ENCODE measurements at regions not wholly inside any gene's neighbourhood (a gene's known extent, or its start where the extent isn't known, plus 50 kb on each side); places are given as distances from the start of the nearest gene placed in this dataset.

DNA sequence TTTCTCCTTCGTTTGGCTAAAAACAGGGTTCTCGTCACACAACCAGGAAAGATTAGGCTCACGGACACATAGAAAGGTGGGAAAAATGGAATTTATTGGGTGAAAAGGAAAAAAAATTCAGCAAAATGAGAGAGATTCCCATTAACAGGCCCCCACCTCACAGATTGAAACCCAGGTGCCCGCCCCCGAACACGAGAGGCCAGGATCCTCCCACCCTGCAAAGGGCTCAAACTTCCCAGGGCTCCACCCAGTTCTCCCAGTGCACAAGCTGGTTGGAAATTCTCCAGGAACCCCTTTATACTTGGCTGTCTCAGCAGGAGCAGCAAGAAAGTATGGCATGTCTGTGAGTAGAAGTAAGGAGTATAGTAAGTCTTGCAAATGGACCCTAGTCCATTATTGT is 499.7 kb downstream of the RWDD3 start:
- peaks cover 3% of the 10 kb centered on the region for H3K4me1 Mint-ChIP-seq (ENCODE audit: low read depth, unreplicated experiment)
- Histone ChIP-seq H3K4me1 (ENCODE audit: insufficient read depth, low read length) (no peaks in the 10 kb centered on the region), H3K4me2 (ENCODE audit: low read length) (no peak overlapping the region), H3K27ac (ENCODE audit: low read depth, low read length) (no peak overlapping the region), H3K9ac (ENCODE audit: low read length) (no peak overlapping the region), H3K79me2 (ENCODE audit: insufficient read depth, low read length) (no peaks in the 10 kb centered on the region), H2AFZ (ENCODE audit: low read depth, low read length) (no peak overlapping the region), H3K27me3 (ENCODE audit: insufficient read depth, low read length) (no peaks in the 10 kb centered on the region), H3K36me3 (ENCODE audit: insufficient read depth, low read length) (no peaks in the 10 kb centered on the region), H3K9me3 (ENCODE audit: insufficient read depth, low read depth, low read length) (no peaks in the 10 kb centered on the region), H3K4me3 (ENCODE audit: insufficient read depth, low read depth, low read length) (no peak overlapping the region), H4K20me1 (ENCODE audit: insufficient read depth, low read length) (no peaks in the 10 kb centered on the region)
- H3K4me3 Mint-ChIP-seq (ENCODE audit: unreplicated experiment): no peak overlapping the region
- DNase-seq (ENCODE audit: low read depth) (no peak), FAIRE-seq (no peak)
- TF ChIP-seq, protein P1, sequence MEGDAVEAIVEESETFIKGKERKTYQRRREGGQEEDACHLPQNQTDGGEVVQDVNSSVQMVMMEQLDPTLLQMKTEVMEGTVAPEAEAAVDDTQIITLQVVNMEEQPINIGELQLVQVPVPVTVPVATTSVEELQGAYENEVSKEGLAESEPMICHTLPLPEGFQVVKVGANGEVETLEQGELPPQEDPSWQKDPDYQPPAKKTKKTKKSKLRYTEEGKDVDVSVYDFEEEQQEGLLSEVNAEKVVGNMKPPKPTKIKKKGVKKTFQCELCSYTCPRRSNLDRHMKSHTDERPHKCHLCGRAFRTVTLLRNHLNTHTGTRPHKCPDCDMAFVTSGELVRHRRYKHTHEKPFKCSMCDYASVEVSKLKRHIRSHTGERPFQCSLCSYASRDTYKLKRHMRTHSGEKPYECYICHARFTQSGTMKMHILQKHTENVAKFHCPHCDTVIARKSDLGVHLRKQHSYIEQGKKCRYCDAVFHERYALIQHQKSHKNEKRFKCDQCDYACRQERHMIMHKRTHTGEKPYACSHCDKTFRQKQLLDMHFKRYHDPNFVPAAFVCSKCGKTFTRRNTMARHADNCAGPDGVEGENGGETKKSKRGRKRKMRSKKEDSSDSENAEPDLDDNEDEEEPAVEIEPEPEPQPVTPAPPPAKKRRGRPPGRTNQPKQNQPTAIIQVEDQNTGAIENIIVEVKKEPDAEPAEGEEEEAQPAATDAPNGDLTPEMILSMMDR (IDR thresholded peaks at IDR 0.05; ENCODE audit: insufficient read depth, low read depth, low read length): no peak
- TF ChIP-seq EZH2 (IDR thresholded peaks at IDR 0.05; ENCODE audit: insufficient read depth, low read length): no peak
- H3K27me3 Mint-ChIP-seq (ENCODE audit: low read depth, unreplicated experiment): no peaks in the 10 kb centered on the region
- H3K36me3 Mint-ChIP-seq (ENCODE audit: low read depth, unreplicated experiment): no peaks in the 10 kb centered on the region
- H3K27ac Mint-ChIP-seq (ENCODE audit: unreplicated experiment): no peak overlapping the region
- no peaks in the 10 kb centered on the region for H3K9me3 Mint-ChIP-seq (ENCODE audit: unreplicated experiment)

DNA sequence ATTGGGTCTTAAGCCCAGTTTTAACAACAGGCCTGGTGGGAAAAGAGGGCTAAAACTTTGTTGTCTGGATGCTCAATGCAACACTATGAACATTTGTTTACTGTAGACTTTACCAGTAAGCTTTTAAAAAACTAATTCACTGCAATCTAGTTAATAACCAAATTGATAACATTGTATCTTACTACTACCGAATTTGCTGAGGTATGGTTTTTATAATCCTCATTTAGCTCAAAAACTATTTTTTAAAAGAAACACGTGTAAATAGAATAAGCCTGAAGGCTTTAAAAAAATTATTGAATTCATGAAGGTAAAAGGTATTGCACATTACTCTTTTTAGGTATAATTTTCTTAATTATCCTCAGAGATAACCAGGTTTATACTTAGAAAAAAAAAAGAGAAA is 500.6 kb downstream of the RWDD3 start:
- no peak for TF ChIP-seq EZH2 (IDR thresholded peaks at IDR 0.05; ENCODE audit: insufficient read depth, low read length)
- TF ChIP-seq, protein P1 (IDR thresholded peaks at IDR 0.05; ENCODE audit: insufficient read depth, low read depth, low read length): no peak
- Histone ChIP-seq H4K20me1 (ENCODE audit: insufficient read depth, low read length) (no peaks in the 10 kb centered on the region), H3K9me3 (ENCODE audit: insufficient read depth, low read depth, low read length) (no peaks in the 10 kb centered on the region), H3K4me3 (ENCODE audit: insufficient read depth, low read depth, low read length) (no peak overlapping the region), H3K4me1 (ENCODE audit: insufficient read depth, low read length) (no peaks in the 10 kb centered on the region), H3K79me2 (ENCODE audit: insufficient read depth, low read length) (no peaks in the 10 kb centered on the region), H3K4me2 (ENCODE audit: low read length) (no peak overlapping the region), H2AFZ (ENCODE audit: low read depth, low read length) (no peak overlapping the region), H3K27ac (ENCODE audit: low read depth, low read length) (no peak overlapping the region), H3K27me3 (ENCODE audit: insufficient read depth, low read length) (no peaks in the 10 kb centered on the region), H3K9ac (ENCODE audit: low read length) (no peak overlapping the region), H3K36me3 (ENCODE audit: insufficient read depth, low read length) (no peaks in the 10 kb centered on the region)
- no peak overlapping the region for H3K27ac Mint-ChIP-seq (ENCODE audit: unreplicated experiment)
- no peaks in the 10 kb centered on the region for H3K9me3 Mint-ChIP-seq (ENCODE audit: unreplicated experiment)
- peaks cover 3% of the 10 kb centered on the region for H3K4me1 Mint-ChIP-seq (ENCODE audit: low read depth, unreplicated experiment)
- DNase-seq (ENCODE audit: low read depth): no peak
- H3K4me3 Mint-ChIP-seq (ENCODE audit: unreplicated experiment): no peak overlapping the region
- H3K36me3 Mint-ChIP-seq (ENCODE audit: low read depth, unreplicated experiment): no peaks in the 10 kb centered on the region
- FAIRE-seq: no peak
- no peaks in the 10 kb centered on the region for H3K27me3 Mint-ChIP-seq (ENCODE audit: low read depth, unreplicated experiment)

DNA sequence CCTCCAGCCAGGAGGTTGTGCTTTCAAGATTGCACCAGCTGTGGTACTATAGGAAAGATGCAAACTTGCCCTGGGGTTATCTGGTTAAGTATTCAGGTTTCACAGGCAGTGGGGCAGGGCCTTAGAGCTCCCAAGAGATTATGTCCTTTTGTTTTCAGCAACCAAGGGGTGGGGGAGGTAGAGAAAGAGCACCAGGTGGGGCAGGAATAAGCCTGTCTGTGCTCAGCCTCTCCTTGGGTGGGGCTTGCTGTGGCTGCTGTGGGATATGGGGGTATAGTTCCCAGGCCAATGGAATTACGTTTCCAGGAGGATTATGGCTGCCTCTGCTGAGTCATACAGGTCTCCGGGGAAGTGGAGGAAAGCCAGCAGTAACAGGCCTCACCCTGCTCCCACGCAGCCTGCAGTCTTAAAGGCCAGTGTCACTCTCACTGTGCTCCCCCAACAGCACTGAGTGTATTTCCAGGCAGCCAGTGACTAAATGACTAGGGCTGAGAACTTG is 508.6 kb downstream of the RWDD3 start:
- H3K36me3 Mint-ChIP-seq (ENCODE audit: low read depth, unreplicated experiment): no peaks in the 10 kb centered on the region
- Histone ChIP-seq H3K9me3 (ENCODE audit: insufficient read depth, low read depth, low read length) (no peaks in the 10 kb centered on the region), H3K4me3 (ENCODE audit: insufficient read depth, low read depth, low read length) (peak overlapping the region; percentile 6), H3K36me3 (ENCODE audit: insufficient read depth, low read length) (no peaks in the 10 kb centered on the region), H3K27me3 (ENCODE audit: insufficient read depth, low read length) (no peaks in the 10 kb centered on the region), H4K20me1 (ENCODE audit: insufficient read depth, low read length) (no peaks in the 10 kb centered on the region), H3K9ac (ENCODE audit: low read length) (peak overlapping the region; percentile 67), H2AFZ (ENCODE audit: low read depth, low read length) (peak overlapping the region; percentile 12), H3K27ac (ENCODE audit: low read depth, low read length) (peak overlapping the region; percentile 83), H3K4me2 (ENCODE audit: low read length) (peak overlapping the region; percentile 66), H3K79me2 (ENCODE audit: insufficient read depth, low read length) (no peaks in the 10 kb centered on the region), H3K4me1 (ENCODE audit: insufficient read depth, low read length) (peaks cover 7% of the 10 kb centered on the region)
- peak; percentile 84 for DNase-seq (ENCODE audit: low read depth)
- TF ChIP-seq, protein P1 (IDR thresholded peaks at IDR 0.05; ENCODE audit: insufficient read depth, low read depth, low read length): no peak
- no peak for TF ChIP-seq EZH2 (IDR thresholded peaks at IDR 0.05; ENCODE audit: insufficient read depth, low read length)
- no peak for FAIRE-seq
- H3K9me3 Mint-ChIP-seq (ENCODE audit: unreplicated experiment): no peaks in the 10 kb centered on the region
- peak overlapping the region; percentile 97 for H3K27ac Mint-ChIP-seq (ENCODE audit: unreplicated experiment)
- no peak overlapping the region for H3K4me3 Mint-ChIP-seq (ENCODE audit: unreplicated experiment)
- no peaks in the 10 kb centered on the region for H3K27me3 Mint-ChIP-seq (ENCODE audit: low read depth, unreplicated experiment)
- peaks cover 25% of the 10 kb centered on the region for H3K4me1 Mint-ChIP-seq (ENCODE audit: low read depth, unreplicated experiment)

Measured in astrocyte (in vitro differentiated cells and primary cell).